ENCODE measurements at regions not wholly inside any gene's neighbourhood (a gene's known extent, or its start where the extent isn't known, plus 50 kb on each side); places are given as distances from the start of the nearest gene placed in this dataset.

- DNase-seq (ENCODE audit: low spot score): no peak
Measured at GRCh38 chr6:33950891-33951889, 147.4 kb upstream of the MLN start.

GRCh38 chr6:33950472-33950881 lies 146.7 kb upstream of the MLN start:
- DNase-seq (ENCODE audit: low spot score): no peak

GRCh38 chr6:33949877-33950435 lies 146.2 kb upstream of the MLN start:
- DNase-seq (ENCODE audit: low spot score): no peak

DNA sequence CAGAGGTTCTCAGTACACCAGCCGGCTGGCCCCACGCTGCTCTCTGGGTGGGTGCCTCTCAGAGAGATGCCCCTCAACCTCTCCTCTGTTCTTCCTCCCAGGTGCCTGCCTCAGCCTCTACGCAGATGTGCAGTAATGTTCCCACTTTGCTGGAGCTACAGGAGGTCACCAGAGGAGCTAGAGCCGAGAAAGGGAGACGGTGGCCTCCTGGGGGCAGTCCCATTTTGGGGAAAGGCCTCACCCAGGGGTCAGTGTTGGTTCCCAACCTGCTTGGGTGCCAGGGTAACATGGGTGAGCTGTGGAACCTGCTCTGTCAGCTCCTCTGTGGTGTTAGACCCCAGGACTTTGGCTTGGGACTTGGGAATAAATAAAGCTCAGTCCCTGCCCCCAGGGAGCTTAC lies 145.3 kb upstream of the MLN start:
- no peak for DNase-seq (ENCODE audit: low spot score)

- no peak for DNase-seq (ENCODE audit: low spot score)
Measured at GRCh38 chr6:33947916-33948594, 144.3 kb upstream of the MLN start.

DNA sequence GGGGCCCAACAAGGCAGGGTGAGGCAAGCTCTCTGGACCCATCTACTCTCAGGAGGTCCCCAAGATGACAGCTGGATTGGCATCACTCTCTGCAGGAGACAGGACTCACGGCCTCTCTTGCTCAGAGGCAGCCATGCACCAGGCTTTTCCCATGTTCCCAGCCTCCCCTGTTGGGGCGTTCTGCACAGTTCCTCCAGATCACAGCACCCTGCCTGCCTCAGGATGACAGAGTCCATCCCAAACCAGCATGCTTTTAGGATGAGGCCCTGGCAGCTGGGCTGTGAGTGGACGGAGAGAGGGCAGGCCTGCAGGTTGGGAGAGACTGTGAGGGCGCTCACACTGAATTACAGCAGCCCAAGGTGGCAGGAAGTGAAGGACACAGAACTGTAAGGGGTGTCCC lies 143.2 kb upstream of the MLN start:
- DNase-seq (ENCODE audit: low spot score): no peak

DNA sequence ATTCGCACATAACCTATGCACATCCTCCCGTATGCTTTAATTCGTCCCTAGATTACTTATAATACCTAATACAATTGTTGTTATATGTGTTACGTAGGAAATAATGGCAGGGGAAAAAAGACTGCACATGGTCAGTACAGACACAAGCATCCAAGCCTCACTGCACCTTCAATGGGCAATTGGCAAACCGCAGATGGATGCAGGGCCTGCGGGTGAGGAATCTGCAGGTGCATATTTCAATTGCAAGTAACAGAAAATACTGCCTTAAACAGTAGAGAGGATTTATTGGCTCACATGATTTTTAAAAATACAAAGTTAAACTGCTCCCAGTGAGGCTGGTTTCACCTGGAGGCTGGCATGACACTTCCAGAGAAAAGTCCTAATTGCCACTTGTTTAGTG lies 142.1 kb upstream of the MLN start:
- no peak for DNase-seq (ENCODE audit: low spot score)

DNA sequence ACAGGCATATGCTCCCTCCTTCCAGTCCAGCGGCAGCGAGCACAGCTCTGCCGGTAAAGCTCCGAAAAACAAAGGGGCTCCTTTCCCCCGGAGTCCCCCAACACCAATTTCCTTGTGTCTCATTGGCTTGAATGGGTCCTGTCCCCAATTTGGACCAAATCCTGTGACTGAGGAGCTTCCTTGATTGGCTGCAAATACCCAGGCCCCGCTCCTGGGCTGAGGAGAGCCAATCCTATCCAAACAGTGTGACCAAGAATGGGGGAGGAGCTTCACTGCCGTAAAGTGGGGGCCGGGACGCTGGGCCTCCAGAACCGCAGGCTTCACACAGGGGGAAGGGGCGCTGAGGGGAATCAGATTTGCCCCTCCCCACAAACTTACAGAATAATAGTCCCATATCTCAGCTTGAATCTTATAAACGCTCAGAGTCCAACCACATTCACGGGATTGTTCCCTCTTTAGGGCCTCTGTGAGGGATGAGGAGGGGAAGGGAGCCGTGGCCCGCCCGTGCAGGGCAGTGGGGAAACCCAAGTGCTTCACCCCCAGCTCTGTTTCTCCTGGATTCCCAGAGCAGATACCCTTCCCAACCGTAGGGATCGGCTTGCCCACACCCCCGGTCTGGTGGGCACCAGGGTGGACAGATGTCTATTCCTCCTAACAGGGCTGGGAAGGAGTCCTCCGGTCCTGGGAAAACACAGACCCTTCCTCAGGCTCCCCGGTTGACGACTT lies 141.0 kb upstream of the MLN start:
- DNase-seq (ENCODE audit: low spot score): no peak

DNA sequence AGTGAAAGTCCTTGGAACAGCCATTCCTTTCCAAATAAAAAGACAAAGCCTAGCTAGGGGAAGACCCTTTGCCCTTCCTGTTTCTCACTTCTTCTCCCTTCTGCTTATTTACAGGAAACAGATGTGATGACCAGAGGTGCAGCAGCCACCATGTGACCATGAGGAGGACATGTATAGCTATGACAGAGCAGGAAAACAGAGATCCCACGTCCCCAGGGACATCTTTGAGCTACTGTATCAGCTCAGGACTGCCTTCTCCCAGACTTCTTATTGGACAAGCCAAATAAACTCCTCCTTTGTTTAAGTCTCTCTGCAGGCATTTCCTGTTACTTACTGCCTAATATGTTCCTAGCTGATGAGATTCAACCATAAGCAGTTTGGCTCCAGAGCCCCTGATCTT lies 133.1 kb upstream of the MLN start:
- no peak for DNase-seq (ENCODE audit: low spot score)

DNA sequence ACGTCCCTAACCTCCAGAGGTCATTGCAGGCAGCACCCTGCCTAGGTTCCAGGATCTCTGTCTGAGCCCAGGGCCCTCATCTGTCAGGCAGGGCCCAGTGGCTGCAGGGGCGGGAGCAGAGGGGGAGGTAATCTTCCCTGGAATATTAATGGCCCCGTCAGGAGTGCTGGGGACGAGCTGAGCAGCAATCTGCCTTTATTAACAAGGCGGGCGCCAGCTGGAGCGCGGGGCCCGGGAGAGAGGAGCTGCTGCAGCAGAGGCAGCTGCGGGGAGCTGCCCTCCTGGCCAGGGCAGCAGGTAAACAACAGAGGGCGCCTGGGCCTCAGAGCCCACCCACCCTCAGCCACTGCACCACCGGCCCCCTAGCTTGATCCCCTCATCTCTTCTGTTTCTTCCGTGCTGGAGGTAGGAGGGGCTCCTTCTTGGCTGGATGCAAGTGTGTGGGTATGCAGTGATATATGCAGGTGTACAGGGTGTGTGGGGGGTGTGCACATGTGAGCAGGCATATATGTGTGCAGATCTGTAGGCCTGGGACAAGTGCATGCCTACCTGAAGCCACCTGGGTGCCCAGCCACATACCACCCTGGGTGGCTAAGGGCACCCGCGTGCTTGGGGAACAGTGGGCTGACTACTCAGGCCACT lies 131.8 kb upstream of the MLN start:
- DNase-seq (ENCODE audit: low spot score): peak; percentile 76

DNA sequence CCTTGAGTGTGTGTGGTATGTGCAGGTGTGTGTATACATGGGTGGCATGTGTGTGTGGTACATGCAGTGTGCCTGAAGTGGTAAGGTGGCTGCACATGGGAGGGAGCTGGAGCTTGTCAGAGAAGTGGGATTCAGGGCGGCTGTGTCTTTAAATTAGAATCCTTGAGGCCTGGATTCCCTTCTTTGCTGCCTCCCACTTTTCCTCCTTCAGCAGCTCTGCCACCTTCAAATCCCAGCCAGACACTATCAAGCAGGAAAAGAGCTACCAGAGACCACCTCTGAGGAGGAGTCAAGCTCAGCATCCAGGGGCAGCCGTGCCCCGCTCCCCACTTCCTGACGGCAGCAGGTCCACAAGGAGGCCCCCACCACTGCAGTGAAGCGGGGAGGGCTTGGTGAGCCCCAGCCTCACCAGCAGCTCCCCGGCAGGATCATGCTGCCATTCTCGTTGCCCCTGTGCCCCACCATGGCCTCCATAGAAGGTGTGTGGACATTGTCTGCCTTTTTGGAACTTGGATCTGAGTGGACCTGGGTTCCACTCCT lies 131.0 kb upstream of the MLN start:
- no peak for DNase-seq (ENCODE audit: low spot score)

- no peak for DNase-seq (ENCODE audit: low spot score)
Measured at GRCh38 chr6:33933101-33933500, 129.3 kb upstream of the MLN start.

GRCh38 chr6:33931799-33932198 lies 128.0 kb upstream of the MLN start:
- no peak for DNase-seq (ENCODE audit: low spot score)

DNA sequence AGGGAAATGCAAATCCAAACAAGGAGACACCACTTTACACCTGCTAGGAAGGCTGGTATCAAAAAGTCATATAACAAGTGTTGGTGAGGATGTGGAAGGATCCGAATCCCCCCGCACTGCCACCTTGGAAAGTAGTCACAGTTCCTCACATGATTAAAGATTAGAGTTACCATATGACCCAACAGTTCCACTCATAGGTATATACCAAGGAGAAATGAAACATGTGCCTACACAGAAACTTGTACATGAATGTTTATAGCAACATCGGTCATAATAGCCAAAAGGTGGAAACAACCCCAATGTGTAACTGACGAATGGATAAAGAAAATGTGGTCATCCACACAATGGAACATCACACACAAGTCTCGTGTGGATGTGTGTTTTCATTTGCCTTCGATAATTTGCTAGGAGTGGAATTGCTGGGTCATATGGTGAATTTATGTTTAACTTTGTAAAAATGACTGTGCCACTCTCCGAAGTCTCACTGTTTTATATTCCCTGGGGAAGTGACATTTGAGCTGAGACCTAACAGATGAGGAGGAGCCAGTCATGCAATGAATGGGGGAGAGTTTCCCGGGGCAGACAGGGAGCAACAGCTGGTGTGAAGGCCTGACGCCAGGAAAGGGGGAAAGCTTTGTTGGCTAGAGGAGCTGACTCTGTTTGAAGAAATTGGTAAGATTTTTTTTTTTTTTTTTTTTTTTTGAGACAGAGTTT lies 125.9 kb upstream of the MLN start:
- DNase-seq (ENCODE audit: low spot score): no peak

- no peak for DNase-seq (ENCODE audit: low spot score)
Measured at GRCh38 chr6:33927616-33928015, 123.8 kb upstream of the MLN start.

GRCh38 chr6:33927112-33927511 lies 123.3 kb upstream of the MLN start:
- DNase-seq (ENCODE audit: low spot score): no peak

DNA sequence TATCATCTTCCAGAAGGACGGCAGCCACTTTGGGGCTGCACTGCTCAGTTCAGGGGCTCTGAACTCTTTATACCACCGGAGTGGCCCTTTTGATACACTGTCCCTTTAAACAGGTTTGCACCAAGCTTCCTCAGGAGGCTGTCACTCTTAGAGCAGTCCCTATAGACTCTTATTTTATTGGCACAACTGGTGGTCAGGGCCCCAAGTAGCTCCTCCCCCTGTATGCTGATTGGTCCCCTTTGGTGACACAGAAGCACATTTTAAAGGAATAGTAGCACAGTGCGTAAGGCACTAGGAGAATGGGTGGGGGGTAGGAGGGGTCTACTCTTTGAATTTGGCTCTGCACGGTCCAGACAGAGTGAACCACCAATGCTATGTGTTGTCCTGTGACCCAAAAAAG lies 122.6 kb upstream of the MLN start:
- peak; percentile 56 for DNase-seq (ENCODE audit: low spot score)

DNA sequence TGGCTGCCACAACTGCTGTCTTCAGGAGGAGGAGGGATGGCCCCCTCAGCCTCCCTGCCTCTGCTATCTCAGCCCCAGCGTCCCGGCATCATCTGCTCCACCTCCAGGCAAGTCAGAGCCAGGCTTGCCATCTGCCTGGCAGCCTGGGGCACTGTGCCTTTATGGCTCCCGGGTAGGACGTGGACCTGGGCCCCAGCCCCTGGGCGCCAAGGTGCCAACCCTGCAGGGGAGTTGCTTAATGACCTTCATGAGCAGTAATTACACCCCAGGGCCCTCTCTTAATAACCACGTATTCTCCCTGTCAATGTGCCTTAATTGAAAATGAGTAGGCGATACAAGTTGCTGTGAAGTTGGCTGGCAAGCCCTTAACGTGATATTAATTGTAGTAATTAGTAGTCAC lies 122.1 kb upstream of the MLN start:
- no peak for DNase-seq (ENCODE audit: low spot score)

DNA sequence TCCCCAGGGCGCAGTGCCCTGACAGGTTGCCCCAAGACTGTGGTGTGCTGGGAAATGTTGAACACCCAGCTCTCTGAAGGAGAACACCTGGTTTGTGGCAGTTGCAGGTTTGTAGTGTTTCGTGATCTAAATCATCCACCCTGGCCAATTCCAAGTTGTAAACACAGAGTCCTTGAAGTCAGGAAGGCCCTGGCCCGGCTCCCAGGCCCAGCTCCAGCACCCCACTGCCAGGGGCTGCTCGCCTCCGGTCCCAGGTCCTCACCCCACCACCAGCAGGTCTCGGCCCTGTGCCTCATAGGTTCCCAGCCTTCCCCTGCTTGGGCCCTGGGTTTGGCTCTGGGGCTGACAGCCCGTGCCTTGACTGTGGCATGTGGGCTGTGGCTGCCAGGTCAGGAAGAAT lies 121.4 kb upstream of the MLN start:
- no peak for DNase-seq (ENCODE audit: low spot score)

- no peak for DNase-seq (ENCODE audit: low spot score)
Measured at GRCh38 chr6:33924681-33925080, 120.9 kb upstream of the MLN start.

Data from D341Med (cell line).